Adrenal gland (tissue), 7 donors: ENCODE measurements at regions not wholly inside any gene's neighbourhood (a gene's known extent, or its start where the extent isn't known, plus 50 kb on each side); places are given as distances from the start of the nearest gene placed in this dataset.

Source experiments
- DNase-seq, 7 donors: peaks; one replicate each; pipeline ENCODE4 v3.0.0-alpha.2; 2019 to 2020
- H3K27ac ChIP-seq, 5 donors: fragments of 200-600 bp; sonication (generic) in 4 of 5; 1 replicate in 3 of 5; 2 replicates in 2 of 5; pipeline versions ENCODE4 v1.5.1 to v1.8.0; 2016 to 2020; ENCODE audit warnings: mild to moderate bottlenecking in 1 of 5
- H3K27me3 ChIP-seq: fragments of 200-600 bp; 2 replicates; pipeline ENCODE4 v1.8.0; 2021
- H3K36me3 ChIP-seq, 2 donors: fragments of 200-600 bp; replicated peaks in 1 of 2; 1 replicate in 1 of 2; 2 replicates in 1 of 2; pipeline versions ENCODE4 v1.5.1 to v1.8.0; 2018 to 2022
- H3K4me1 ChIP-seq, 2 donors: fragments of 200-600 bp; replicated peaks in 1 of 2; 1 replicate in 1 of 2; 2 replicates in 1 of 2; pipeline versions ENCODE4 v1.5.1 to v1.8.0; 2018 to 2021
- H3K4me3 ChIP-seq, 4 donors: fragments of 200-600 bp; sonication (generic) in 3 of 4; one replicate each; pipeline ENCODE4 v1.5.1; 2016 to 2018
- H3K9me3 ChIP-seq, 3 donors: fragments of 200-600 bp; sonication (generic) in 1 of 3; replicated peaks in 1 of 3; 1 replicate in 2 of 3; 2 replicates in 1 of 3; pipeline versions ENCODE4 v1.5.1 to v1.8.0; 2016 to 2021
- CTCF ChIP-seq, 6 experiments: fragments of 450-650 bp in 4 of 6; fragments of 200-600 bp in 2 of 6; sonication (generic) in 1 of 6; IDR thresholded peaks; 1 replicate in 5 of 6; 2 replicates in 1 of 6; pipeline versions ENCODE4 v1.5.1 to v1.8.0; 2016 to 2021; ENCODE audit warnings: antibody characterized with exemption in 6 of 6, mild to moderate bottlenecking in 2 of 6, moderate library complexity in 1 of 6
- POLR2A ChIP-seq, 2 donors: fragments of 450-650 bp; IDR thresholded peaks; one replicate each; pipeline ENCODE4 v1.6.1; 2017; ENCODE audit warnings: antibody characterized with exemption in 2 of 2, mild to moderate bottlenecking in 2 of 2, moderate library complexity in 1 of 2
- intact Hi-C, 2 donors: fragments of 100-400 bp; cut with DNase I; formaldehyde crosslinking; loops; one replicate each; pipeline versions ENCODE4 v1.14.1 to v1.15.0; 2022 to 2023
- donor health status: DM: yes; HTN: yes; CAD: no.
- donor health status: DM: no; HTN: no; CAD: no.
- donor health status: DM: no; HTN: no; CAD: no.

GRCh38 chr2:158918452-158918851, 50.0 kb upstream of the TANC1 start:
- no peak overlapping the region for H3K4me3 ChIP-seq
- intact Hi-C loops: no loop called here
- no peaks in the 10 kb centered on the region for H3K9me3 ChIP-seq
- TF ChIP-seq POLR2A (IDR thresholded peaks at IDR 0.05) (no peak), CTCF (IDR thresholded peaks at IDR 0.05) (no peak)
- H3K27me3 ChIP-seq: no peaks in the 10 kb centered on the region
- no peak overlapping the region for H3K27ac ChIP-seq
- H3K36me3 ChIP-seq: no peaks in the 10 kb centered on the region
- H3K4me1 ChIP-seq: no peaks in the 10 kb centered on the region
- no peak for DNase-seq
